WTC11 (cell line): ENCODE measurements at regions not wholly inside any gene's neighbourhood (a gene's known extent, or its start where the extent isn't known, plus 50 kb on each side); places are given as distances from the start of the nearest gene placed in this dataset.
"Not testable (repeated sequence)": the region's sequence is repeated elsewhere in the genome, so short reads cannot be mapped to it uniquely, and the experiment has no call there.

Source experiments
- ATF6 ChIP-seq: sonication (generic); formaldehyde crosslinking; IDR thresholded peaks from 2 replicates; pipeline ENCODE4 v1.8.1; 2023; ENCODE audit warnings: mild to moderate bottlenecking, missing genetic modification reagents
- CTCF ChIP-seq: fragments of 200-600 bp; IDR thresholded peaks from 2 replicates; pipeline ENCODE4 v1.8.0; 2022; ENCODE audit warnings: antibody characterized with exemption
- E2F4 ChIP-seq: sonication (generic); formaldehyde crosslinking; IDR thresholded peaks from 2 replicates; pipeline ENCODE4 v1.8.1; 2022; ENCODE audit warnings: low read depth, mild to moderate bottlenecking, moderate library complexity, missing genetic modification reagents, borderline replicate concordance
- IRF1 ChIP-seq: sonication (generic); formaldehyde crosslinking; IDR thresholded peaks from 2 replicates; pipeline ENCODE4 v1.8.0; 2023; ENCODE audit warnings: missing genetic modification reagents
- JUN ChIP-seq: sonication (generic); formaldehyde crosslinking; IDR thresholded peaks from 2 replicates; pipeline ENCODE4 v1.8.0; 2023; ENCODE audit warnings: mild to moderate bottlenecking, missing genetic modification reagents
- NFYB ChIP-seq: sonication (generic); formaldehyde crosslinking; conservative IDR thresholded peaks from 2 replicates; pipeline ENCODE4 v1.8.0; 2022; ENCODE audit warnings: low read depth, missing genetic modification reagents
- STAT6 ChIP-seq: sonication (generic); formaldehyde crosslinking; conservative IDR thresholded peaks from 2 replicates; pipeline ENCODE4 v1.8.1; 2023; ENCODE audit warnings: mild to moderate bottlenecking, low read depth, missing genetic modification reagents, moderate library complexity
- TEAD1 ChIP-seq: sonication (generic); formaldehyde crosslinking; IDR thresholded peaks from 2 replicates; pipeline ENCODE4 v1.8.0; 2022; ENCODE audit warnings: mild to moderate bottlenecking, missing genetic modification reagents
- TEAD4 ChIP-seq: sonication (generic); formaldehyde crosslinking; IDR thresholded peaks from 2 replicates; pipeline ENCODE4 v1.8.0; 2022; ENCODE audit warnings: mild to moderate bottlenecking, missing genetic modification reagents

GRCh38 chr21:9822093-9822820, 699.1 kb upstream of the TPTE start:
- not testable (repeated sequence) for TF ChIP-seq JUN (CRISPR knock-in tag); TEAD4 (CRISPR knock-in tag); CTCF; IRF1 (CRISPR knock-in tag); E2F4; ATF6 (CRISPR knock-in tag); TEAD1 (CRISPR knock-in tag); STAT6 (CRISPR knock-in tag); NFYB (CRISPR knock-in tag)
